SU-DHL-6 (cell line): ENCODE measurements at regions not wholly inside any gene's neighbourhood (a gene's known extent, or its start where the extent isn't known, plus 50 kb on each side); places are given as distances from the start of the nearest gene placed in this dataset.

ENCODE experiments used
- EZH2phosphoT487 ChIP-seq: fragments of 200-600 bp; sonication (generic), shearing (Covaris generic); conservative IDR thresholded peaks from 2 replicates; pipeline ENCODE4 v1.6.1; 2018; ENCODE audit warnings: mild to moderate bottlenecking, antibody characterized with exemption, low read length, moderate library complexity, mixed read lengths
- TF ChIP-seq, protein P1 (sequence below): fragments of 200-600 bp; sonication (generic); IDR thresholded peaks from one replicate; pipeline ENCODE4 v1.5.1; 2017; ENCODE audit warnings: antibody characterized with exemption, mild to moderate bottlenecking, low read length, moderate library complexity; ENCODE audit not compliant: insufficient read depth, poor library complexity, severe bottlenecking

DNA sequence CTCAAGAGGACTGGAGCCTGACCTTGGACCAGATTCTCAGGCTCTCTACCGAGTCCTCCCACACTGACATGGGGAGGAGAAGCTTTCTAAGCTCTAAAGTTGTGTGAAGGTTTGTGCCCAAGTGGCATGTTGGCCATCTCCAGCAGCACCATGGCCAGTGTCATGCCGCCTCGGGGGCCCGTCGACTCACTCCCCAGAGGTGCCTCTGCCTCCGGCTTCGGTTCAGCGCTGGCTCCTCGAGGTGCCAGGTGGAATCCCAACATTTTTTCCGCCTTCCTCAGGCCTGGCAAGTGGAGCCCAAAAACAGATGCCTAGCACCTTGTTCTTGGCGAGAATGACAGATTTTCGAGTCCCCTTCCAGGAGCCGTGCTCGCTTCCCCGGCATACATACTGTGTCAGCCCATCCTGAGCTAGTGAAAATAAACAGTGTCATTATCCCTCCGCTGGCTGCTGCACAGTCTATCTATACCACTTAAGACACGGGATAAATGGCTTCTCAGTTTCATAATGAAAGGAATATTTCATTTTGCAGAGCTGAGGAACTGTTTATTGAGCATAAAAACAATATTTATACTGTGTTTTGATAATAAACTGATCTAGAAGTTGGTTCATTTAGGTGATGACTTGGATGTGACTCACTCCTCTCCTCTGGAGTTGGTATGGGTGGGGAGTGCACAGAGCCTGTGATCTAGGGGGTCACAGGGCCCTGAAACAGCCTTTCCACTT, 328.5 kb upstream of the TLE3 start:
- TF ChIP-seq, protein P1, sequence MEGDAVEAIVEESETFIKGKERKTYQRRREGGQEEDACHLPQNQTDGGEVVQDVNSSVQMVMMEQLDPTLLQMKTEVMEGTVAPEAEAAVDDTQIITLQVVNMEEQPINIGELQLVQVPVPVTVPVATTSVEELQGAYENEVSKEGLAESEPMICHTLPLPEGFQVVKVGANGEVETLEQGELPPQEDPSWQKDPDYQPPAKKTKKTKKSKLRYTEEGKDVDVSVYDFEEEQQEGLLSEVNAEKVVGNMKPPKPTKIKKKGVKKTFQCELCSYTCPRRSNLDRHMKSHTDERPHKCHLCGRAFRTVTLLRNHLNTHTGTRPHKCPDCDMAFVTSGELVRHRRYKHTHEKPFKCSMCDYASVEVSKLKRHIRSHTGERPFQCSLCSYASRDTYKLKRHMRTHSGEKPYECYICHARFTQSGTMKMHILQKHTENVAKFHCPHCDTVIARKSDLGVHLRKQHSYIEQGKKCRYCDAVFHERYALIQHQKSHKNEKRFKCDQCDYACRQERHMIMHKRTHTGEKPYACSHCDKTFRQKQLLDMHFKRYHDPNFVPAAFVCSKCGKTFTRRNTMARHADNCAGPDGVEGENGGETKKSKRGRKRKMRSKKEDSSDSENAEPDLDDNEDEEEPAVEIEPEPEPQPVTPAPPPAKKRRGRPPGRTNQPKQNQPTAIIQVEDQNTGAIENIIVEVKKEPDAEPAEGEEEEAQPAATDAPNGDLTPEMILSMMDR = no peak
- no peak for TF ChIP-seq EZH2phosphoT487
